Dermis microvascular lymphatic vessel endothelial cell (primary cell): ENCODE measurements at regions not wholly inside any gene's neighbourhood (a gene's known extent, or its start where the extent isn't known, plus 50 kb on each side); places are given as distances from the start of the nearest gene placed in this dataset.

Experiments
- DNase-seq, 2 donors: peaks; one replicate each; pipeline versions ENCODE4 v3.0.0 to v3.0.0-alpha.2; 2010; ENCODE audit warnings: low read depth in 2 of 2

DNA sequence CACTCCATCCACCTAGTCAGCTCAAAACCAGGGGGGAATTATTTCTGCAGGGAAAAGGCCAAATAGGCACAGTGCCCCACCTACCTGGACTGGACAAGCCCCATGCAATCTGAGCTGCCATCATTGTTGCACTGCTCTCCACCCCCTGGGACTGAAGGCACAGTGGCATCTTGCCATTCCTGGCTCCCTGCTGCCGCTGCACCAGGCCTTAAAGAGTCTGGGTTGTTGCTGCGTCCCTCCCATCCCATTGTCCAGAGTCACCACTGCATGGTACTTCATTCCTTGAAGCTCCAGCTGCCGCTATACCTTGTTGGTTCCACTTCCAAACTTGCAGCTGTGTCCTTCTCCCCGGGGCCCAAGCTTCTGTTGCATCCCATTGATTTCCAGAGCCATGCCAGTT is 629.7 kb downstream of the STIM2 start:
- DNase-seq, result no peak

DNA sequence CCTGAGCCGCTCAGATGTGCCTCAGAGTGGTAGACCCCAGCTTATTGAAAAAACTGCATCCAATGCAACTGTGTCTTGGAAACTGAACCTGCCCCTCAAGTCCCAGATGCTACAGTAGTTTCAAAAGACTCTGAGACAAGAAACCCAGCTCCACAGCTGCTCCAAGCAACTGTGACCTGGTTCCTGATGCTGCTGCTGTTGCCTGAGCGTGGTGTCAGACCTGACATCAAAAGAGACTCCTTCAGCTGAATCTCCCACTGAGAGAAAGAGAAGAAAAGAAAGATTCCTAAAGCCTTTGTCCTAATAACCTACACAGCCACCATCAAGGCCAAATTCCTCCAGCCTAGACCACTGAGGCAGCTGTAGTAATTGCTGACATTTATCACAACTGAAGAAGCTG is 630.1 kb downstream of the STIM2 start:
- DNase-seq, result no peak

DNA sequence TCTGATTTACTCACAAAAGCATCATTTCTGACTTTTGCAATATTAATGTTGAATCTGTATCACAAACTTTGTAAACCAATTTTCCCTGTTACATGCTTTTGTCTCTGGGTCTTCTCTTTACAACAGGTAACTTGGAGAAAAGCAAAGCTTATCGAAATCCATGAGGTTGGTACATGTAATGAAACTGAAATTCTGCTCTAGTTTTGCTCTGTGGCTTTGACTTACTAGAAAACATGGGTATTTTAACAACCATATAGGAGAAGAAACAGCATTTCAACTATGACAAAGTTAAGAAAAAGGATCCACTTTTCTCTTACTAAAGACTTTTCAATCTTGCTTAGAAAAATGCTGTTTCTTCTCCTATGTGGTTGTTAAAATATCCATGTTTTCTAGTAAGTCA is 645.8 kb downstream of the STIM2 start:
- no peak for DNase-seq

DNA sequence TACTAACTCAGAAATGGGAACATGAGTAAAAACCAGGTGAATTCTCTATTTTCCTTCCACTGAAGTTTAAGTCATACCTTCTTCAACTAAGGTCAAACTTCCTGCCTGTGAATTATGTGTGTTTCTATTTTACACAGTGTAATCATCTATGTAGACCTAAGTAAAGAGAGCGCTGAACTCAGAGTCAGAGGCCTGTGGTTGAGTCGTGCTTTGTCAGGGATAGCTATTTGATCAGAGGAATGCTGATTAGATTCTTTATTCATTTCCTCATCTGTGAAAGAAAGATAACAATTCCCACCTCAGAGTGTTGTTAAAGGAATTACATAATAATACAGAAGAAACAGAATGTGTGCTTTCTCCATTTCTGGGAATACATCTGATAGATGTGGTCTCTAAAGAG is 654.1 kb downstream of the STIM2 start:
- DNase-seq, result no peak

DNA sequence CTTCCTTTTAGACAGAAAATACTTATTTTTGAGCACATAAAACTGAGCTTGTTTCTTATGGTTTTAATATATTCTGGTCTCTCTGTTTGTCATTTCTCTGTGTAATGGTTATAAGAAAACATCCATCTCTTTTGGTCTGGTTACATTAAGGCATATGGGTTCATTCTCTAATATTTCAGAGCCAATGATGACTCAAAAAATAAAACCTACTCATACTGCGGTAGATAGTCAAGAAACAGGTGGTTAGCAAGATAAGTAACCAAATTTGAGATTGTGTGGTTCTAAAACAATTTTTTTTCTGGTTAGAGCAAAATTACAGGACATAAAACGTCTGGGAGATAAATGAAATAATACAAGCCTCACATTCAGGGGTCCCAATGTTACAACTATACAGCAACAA is 654.5 kb downstream of the STIM2 start:
- no peak for DNase-seq

DNA sequence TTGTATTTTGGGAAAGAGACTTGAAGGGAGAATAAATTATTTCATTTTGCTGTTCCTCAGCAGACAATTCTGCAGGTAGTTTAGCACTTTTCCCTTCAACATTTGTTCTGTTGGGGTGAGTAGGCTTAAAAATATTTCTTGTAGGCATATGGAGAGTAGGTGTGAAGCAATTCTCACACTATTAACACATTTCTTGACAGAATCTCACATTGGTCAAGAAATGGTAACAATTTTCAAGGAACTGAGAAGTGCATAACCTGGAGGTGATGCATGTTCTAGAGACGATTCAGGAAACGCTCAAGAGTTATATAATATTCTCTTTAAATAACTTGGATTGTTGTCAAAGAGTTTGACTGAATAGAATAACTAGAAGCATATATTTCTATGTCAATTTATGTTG is 658.2 kb downstream of the STIM2 start:
- no peak for DNase-seq

DNA sequence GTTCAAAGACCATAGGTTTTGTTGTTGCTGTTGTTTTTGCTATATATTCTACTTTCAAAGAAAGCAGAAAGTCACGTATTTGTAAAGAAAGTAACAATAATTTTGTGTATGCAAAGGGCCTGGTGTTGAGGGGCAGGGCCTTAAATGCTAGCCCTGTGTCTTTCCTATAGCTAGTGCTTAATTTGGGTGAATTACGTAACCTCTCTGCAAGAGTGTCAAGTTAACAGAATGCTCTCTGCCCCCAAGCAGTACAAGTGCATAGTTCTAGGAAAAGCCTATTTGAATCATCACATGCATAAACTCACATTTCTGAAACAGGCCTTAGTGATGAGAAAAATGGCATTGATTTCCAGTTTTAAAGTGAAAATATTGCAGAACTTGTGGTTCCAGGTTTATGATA is 663.6 kb downstream of the STIM2 start:
- no peak for DNase-seq

DNA sequence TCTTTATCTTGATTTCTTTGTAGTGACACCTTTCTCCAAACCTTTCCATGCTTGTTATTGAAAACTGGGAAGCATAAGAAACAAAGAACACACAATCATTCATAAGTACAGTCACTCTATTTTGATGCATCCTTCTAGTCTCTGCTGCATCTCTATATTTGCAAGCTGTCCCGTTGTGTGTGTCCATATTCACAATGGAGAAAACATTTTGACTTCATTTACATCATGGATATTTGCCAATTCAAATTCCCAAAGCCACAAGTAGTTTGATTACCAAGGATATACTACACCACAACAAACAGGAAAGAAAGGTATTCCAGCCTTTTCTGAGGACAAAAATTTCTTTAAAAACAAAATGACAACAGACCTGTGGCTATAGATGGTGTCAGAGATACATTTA is 673.8 kb downstream of the STIM2 start:
- no peak for DNase-seq

DNA sequence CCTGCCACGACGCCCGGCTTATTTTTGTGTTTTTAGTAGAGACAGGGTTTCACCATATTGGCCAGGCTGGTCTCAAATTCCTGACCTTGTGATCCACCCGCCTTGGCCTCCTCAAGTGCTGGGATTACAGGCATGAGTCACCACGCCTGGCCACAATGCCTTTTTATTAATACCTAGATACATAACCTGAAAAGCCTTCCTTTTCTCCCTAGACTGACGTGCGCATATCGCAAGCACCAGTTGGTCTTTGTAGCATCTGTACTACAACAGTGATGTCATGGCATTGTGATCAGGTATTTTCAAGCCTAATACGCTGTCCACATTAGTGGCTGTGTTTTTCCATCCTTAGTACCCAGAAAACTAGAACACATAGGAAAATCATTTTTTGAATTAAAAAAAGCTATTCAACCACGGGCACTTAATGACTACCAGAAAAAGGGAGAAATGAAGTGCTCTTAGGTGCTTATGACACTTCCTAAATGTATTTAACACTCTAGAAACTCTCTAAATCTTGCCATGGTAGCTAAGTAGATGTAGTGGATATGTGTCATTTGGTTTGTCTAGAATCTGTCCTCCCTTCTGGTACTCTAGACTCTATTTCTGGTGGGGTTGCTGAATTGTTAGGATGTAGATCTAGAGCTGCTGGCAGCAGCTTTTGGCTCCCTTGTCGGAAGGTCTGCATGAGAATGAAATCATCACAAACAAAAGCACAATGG is 707.8 kb downstream of the STIM2 start:
- DNase-seq, result no peak

DNA sequence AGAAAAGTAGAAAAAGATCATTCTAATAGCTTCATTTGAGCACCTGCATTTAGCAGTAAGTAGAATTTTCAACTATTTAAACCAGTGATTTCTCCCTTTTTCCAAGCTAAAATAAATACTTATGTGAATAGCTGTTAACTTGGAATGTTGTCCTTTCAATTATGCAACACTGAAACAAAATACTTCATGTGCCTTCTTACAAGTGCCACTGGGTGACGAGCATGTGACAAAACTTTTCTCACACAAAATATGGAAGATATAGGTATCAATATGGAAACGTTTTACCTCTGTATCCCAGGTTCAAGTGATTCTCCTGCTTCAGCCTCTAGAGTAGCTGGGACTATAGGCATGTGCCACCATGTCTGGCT is 708.3 kb downstream of the STIM2 start:
- DNase-seq, result no peak

DNA sequence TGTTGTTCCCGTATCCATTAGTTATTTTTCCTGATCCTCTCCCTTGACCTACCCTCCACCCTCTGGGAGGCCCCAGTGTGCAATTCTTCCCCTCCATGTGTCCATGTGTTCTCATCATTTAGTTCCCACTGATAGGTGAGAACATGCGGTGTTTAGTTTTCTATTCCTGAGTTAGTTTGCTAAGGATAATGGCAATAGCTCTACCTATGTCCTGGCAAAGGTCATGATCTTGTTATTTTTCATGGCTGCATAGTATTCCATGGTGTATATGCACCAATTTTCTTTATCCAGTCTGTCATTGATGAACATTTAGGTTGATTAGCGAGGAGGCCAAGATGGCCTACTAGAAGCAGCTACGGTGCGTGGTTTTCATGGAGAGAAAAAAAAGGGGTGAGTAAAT is 714.1 kb downstream of the STIM2 start:
- no peak for DNase-seq

DNA sequence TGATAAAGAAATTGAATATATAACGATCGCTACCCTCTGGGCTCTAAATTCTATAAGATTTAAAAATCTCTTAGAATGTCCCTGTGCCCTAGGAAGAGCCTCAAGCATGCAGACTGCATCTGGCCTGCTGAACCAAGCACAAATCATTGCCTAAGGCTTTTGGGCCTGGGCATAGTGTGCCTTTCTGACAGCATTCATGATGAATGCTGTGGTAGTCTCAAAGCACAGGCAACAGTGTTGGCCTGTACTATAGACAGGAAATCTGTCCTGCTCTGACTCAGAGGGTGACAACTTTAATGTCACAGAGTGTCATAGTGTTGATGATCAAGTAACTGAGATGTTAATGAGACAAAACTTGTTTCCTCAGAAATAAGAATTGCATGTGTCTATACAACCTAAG is 717.3 kb downstream of the STIM2 start:
- no peak for DNase-seq

DNA sequence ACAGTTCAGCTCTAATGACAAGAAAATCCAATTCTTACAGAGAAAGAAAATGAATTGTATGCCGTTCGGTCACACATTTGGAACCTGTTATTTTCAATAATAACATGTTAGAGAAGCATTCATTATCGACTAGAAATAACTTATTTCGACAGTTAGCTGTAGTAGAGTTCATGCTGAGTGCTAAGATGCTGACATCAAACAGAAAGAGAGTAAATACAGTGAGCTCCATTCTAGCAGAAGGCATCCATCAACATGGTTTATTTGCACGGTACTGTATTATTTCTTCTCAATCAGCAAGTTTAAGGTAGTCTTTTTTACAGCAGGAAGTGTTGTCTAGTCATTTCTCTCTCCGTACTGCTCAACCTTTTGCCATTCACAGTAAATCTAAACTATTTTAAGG is 732.1 kb downstream of the STIM2 start:
- DNase-seq, result no peak

DNA sequence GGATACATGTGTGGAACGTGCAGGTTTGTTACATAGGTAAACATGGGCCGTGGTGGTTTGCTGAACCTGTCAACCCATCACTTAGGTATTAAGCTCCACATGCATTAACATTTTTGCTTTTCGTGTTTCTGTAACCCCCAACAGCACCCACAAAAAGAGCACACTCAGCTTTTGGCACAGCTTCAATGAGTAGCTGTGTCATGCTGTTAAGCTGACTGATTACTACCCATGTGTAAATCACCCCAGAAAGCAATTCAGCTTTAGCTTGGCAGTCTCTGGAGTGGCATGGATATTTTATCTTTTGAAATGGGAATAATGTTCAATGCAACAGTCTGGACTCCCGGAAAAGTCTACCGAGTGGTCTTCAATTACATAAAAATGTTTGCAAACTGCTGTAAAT is 734.3 kb downstream of the STIM2 start:
- no peak for DNase-seq

DNA sequence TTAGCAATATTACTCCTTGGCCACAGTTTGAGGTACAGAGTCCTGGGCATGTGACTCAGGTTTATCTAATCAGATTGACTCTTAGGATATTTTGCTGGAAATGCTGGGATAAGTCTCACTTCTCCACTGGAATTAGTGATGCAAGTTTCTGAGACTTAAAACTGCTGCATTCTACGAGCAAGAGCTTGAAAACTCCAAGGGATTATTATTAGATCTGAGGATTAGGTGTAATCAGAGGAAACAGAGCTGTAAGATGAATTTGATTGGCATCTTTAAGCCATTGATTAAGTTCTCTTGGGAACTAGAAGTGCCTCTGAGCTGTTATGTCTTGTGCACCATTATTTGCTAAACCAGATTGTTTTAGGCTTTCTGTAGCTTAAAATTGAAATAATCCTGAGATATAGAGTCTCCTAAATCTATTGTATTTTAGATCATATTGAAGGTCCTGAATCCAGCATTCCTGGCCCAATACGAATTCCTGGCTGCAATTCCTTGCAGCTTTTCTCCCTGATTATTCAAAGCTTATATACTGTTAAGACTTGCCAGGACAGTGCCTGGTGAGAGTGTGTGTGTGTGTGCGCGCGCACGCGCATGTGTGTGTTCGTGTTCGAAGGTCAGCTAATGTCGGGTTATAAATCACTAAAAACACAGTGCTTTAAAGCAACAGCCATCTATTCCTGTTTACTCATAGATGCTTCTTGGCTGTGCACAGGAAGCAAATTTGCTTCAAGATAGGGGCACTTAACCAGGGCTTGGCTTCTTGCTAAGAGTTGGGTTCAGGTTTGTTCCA is 735.1 kb downstream of the STIM2 start:
- DNase-seq, result no peak

DNA sequence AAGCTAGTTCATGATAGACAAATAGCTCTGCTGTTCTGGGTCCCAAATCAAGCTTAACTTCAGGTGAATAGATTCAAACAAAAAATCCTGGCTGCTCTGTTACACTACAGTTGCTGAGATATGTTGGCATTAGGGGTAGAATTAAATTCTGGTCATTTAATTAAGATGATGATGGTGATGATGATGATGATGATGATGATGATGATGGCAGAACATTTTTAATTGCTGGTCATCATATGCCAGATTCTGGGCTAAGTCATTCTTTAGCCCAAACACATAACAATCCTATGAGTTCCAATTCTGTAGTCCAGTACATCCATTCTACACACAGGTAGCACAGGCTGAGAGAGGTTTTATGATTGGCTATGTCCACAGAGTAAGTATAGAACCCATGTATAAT is 741.5 kb downstream of the STIM2 start:
- DNase-seq, result no peak

DNA sequence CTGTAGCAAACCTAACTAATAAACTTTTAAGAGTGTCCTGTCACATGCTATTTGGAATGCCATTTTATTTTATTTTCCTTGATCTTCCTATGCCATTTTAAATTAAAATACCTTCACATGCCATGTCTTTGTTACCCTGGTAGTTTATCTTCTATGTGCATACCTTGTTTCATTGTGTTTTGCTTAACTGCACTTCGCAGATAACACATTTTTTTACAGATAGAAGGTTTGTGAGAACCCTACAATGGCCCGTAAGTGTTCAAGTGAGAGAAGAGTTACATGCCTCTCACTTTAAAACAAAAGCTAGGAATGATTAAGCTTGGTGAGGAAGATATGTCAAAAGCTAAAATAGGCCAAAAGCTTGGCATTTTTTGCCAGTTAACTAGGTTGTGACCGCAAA is 744.1 kb downstream of the STIM2 start:
- DNase-seq, result no peak

DNA sequence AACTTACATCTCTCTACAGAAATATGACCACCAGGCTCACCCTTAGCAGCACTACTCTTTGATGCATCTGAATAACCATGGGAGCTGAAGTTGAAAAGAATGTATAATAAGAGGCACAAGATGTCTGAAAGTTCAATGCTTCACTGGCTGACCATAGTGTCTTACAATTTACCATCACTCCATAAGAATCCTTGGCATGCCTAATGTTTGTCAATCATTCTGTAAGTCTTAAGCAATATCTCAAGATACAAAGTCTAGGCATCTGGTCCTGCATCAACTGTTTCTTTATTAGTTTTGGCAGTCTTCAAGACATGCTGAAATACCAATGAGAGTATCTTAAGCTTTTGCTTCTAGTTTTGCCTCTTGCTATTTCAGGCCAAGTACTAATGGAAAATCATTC is 755.5 kb downstream of the STIM2 start:
- DNase-seq, result no peak

DNA sequence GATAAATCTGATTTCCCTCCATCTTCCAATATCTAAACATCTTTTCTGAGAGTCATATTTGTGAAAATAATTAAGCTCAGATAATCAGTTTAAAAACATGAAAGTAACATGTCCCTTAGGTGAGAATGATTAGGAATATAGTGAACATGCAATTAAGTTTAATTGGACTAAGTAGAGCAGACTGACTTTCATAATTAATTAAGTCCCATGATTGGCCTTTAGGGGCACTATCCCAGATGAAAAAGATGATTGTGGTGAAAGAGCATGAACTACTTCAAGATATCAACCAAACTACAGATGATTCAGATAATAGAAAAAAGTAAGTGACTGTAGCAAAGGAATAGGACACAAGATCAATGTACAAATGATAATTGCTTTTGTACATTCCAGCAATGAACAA is 758.8 kb downstream of the STIM2 start:
- no peak for DNase-seq

DNA sequence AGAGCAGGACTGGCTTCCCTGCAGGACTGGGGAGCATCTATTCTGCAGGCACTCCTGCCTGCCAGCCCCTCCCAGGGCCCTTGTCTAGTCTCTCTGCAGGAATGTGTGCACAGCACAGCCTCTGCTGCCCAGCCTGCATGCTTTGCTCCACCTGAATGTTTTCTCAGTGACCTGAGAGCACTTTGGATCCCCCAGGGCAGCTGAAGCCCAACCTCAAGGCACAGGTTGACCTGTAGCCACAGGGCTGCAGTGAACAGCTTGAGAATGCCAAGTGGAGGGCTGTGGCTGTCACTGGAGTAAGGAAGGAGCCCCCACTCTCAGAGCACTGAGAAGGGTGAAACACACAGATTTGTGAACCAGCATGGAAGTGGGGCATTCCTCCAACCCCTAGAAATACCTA is 760.2 kb downstream of the STIM2 start:
- no peak for DNase-seq

DNA sequence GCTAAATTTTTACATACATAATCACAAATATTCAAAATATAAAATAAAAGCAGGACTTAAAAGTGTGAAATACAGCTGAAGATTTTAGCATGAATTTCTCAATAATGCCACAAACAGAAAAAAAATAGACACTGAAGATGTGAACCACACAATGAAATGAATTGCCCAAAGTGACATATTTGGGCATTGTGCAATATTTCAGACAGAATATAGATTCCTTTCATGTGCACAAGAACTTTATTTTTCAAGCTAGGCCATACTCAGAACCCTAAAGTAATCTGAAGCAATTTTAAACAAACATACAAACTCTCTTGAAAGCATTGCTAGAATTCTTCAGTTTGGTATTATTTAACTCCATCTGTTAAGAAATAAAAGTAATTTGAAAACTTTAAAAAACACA is 764.1 kb downstream of the STIM2 start:
- DNase-seq, result no peak

DNA sequence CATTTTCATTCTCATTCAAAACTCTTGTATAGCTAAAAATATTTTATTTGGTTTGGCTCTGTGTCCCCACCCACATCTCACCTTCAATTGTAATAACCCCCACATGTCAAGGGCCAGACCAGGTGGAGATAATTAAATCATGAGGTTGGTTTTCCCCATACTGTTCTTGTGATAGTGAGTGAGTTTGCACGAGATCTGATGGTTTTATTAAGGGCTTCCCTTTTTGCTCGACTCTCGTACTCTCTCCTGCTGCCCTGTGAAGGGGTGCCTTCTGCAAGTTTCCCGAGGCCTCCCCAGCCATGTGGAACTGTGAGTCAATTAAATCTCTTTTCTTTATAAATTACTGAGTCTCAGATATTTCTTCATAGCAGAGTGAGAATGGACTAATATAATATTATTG is 768.0 kb downstream of the STIM2 start:
- DNase-seq, result no peak

DNA sequence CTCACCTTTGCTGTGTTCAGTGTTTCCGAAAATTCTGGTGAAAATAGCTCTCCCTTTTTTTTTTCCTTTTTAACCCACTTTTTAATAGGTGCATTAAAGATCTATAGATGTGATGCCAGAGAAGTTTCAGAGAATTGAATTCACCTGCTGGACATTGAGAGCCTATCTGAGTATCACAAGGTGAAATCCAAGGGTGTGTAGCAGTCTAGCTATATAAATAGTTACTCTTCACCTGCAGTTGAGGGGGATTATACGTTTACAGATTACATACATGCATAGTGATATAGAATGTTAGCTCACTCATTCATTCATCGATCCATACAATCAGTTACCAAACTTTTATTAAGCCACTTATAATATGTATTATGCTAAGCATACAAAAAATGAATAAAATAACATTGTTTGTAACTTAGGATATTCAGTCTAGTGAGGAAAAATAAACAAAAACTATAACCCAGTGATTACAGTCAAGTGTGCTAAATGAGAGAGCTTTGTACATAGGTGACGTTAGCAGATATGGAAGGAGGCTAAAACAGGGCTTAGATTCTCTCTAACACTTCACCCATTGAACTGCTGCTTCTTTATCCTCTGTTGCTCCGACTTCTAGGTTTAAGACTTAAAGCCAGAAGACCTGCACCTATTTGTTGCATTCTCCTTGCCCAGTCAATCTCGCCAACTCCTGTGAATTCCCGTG is 769.0 kb downstream of the STIM2 start:
- no peak for DNase-seq
